ENCODE measurements at regions not wholly inside any gene's neighbourhood (a gene's known extent, or its start where the extent isn't known, plus 50 kb on each side); places are given as distances from the start of the nearest gene placed in this dataset.

- RAD21 ChIA-PET (ENCODE audit: unreplicated experiment): interaction anchor here (1.2 kb wide), 1 partner anchor 162 kb away, joined by 3 read pairs; no protein-coding TSS in a partner anchor
- POLR2A ChIA-PET: no interaction called here
- no TSS peak for BruUV-seq (replicated peaks)
- in situ Hi-C loops (cut with MboI) (no loop called here), intact Hi-C loops (cut with micrococcal nuclease; ENCODE audit: unreplicated experiment) (loop anchor here (10.0 kb wide), 1 partner anchor 161 kb away; no protein-coding TSS in a partner anchor)
- Histone ChIP-seq H3K79me2 (ENCODE audit: control insufficient read depth, insufficient read depth, low read length) (no peaks in the 10 kb centered on the region), H3K36me3 (ENCODE audit: control insufficient read depth in 2 of 2, insufficient read depth in 2 of 2, low read length in 1 of 2) (no peaks in the 10 kb centered on the region), H4K20me1 (ENCODE audit: control insufficient read depth, insufficient read depth) (no peaks in the 10 kb centered on the region), H3K4me2 (ENCODE audit: control insufficient read depth, insufficient read depth) (no peak overlapping the region), H3K27me3 (replicated peaks in 1 of 2; ENCODE audit: control insufficient read depth in 2 of 2, insufficient read depth in 2 of 2, low read length in 1 of 2) (no peaks in the 10 kb centered on the region), H3K4me3 (no peak overlapping the region), H3K9ac (ENCODE audit: control insufficient read depth, insufficient read depth, low read length) (no peak overlapping the region), H3K27ac (ENCODE audit: control insufficient read depth, insufficient read depth) (no peak overlapping the region), H3K4me1 (ENCODE audit: control insufficient read depth, insufficient read depth, low read length) (no peaks in the 10 kb centered on the region), H2AFZ (ENCODE audit: control insufficient read depth, low read depth, low read length) (no peak overlapping the region), H3K9me3 (replicated peaks; ENCODE audit: control insufficient read depth, insufficient read depth, low read length) (no peaks in the 10 kb centered on the region)
- DNase-seq (ENCODE audit: low read depth, low spot score) (no peak), FAIRE-seq (no peak), ATAC-seq (no peak)
- 36% methylated on average over 1 of the region's 1 CpG for WGBS (ENCODE audit: insufficient coverage, insufficient replicate concordance, low lambda C conversion rate, missing lambda C conversion rate)
- TF ChIP-seq BACH1 (IDR thresholded peaks at IDR 0.05; ENCODE audit: borderline replicate concordance) (no peak), CBX3 (IDR thresholded peaks at IDR 0.05; ENCODE audit: borderline replicate concordance, low read depth) (no peak), ZNF687 (IDR thresholded peaks at IDR 0.05) (no peak), MYC (IDR thresholded peaks at IDR 0.05; ENCODE audit: insufficient read depth, insufficient read length, insufficient replicate concordance, low read length, severe bottlenecking) (no peak)
- CTCF ChIA-PET: interaction anchor here (1.1 to 1.4 kb wide), 2 partner anchors 9 to 116 kb away, joined by 3 read pairs; no protein-coding TSS in a partner anchor
- SMC1A ChIA-PET (ENCODE audit: uncharacterized antibody, unreplicated experiment): no interaction called here
Observed at GRCh38 chr1:74935446-74935845, 198.7 kb upstream of the LHX8 start.

All from GM12878 (cell line).